ENCODE measurements at regions not wholly inside any gene's neighbourhood (a gene's known extent, or its start where the extent isn't known, plus 50 kb on each side); places are given as distances from the start of the nearest gene placed in this dataset.

DNA sequence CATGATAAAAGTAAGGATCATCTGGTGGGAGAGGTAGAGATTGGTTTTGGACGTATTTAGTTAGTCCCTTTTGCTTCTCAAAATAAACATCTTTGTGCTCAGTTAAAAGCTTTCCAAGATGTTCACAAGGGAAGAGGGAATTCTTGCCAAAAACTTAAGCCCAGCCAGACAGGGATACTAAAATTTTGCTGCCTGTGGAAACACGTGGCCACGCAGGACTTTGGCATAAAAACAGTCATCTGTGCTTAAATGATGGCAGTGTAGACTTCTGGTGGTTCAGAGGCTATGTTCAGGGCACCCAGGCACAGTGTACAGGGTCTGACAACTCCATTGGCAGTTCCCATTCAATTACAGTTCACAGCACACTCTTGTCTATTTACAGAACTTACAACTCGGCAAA, 93.2 kb upstream of the JADE1 start:
- peak in 6 of 8 donors; percentile 26 to 69 (median 57) for ATAC-seq
- Histone ChIP-seq H3K27me3 (no peaks in the 10 kb centered on the region), H3K36me3 (no peaks in the 10 kb centered on the region), H3K4me1 (peaks cover 0 to 11% (median 6%) of the 10 kb centered on the region in 9 donors), H3K27ac (peak overlapping the region in 8 of 10 donors; percentile 13 to 49 (median 38)), H3K4me3 (no peak overlapping the region), H3K9me3 (no peaks in the 10 kb centered on the region)
- 43 to 69% methylated on average over 4 of the region's 4 CpGs for WGBS, 2 donors
- peak in 1 of 2 donors; percentile 10 for DNase-seq
- TF ChIP-seq, protein P1, sequence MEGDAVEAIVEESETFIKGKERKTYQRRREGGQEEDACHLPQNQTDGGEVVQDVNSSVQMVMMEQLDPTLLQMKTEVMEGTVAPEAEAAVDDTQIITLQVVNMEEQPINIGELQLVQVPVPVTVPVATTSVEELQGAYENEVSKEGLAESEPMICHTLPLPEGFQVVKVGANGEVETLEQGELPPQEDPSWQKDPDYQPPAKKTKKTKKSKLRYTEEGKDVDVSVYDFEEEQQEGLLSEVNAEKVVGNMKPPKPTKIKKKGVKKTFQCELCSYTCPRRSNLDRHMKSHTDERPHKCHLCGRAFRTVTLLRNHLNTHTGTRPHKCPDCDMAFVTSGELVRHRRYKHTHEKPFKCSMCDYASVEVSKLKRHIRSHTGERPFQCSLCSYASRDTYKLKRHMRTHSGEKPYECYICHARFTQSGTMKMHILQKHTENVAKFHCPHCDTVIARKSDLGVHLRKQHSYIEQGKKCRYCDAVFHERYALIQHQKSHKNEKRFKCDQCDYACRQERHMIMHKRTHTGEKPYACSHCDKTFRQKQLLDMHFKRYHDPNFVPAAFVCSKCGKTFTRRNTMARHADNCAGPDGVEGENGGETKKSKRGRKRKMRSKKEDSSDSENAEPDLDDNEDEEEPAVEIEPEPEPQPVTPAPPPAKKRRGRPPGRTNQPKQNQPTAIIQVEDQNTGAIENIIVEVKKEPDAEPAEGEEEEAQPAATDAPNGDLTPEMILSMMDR (IDR thresholded peaks at IDR 0.05) = no peak
- intact Hi-C loops (cut with DNase I) = loop anchor here in 1 of 10 donors (10.0 kb wide), 1 partner anchor 88 kb away; the partner anchor contains the start of gene JADE1

DNA sequence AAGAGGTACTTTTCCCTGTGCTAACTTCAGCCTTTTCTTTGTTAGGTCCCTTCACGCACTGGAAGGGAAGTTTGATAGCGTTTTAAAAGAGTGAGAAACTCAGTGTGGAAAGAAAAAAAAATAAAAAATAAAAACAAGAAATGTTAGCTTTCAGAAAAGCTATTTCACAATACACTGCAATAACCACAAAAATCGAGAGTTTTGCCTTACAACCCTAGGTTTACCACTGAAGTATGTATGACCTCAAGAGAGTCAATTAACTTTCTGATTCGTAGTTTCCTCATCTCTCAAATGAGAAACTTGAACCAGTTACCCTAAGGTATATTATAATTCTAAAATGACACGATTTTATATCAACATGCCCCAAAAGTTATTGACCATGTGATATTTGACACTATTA, 93.9 kb upstream of the JADE1 start:
- Histone ChIP-seq H3K9me3 (no peaks in the 10 kb centered on the region), H3K36me3 (no peaks in the 10 kb centered on the region), H3K4me1 (peaks cover 0 to 11% (median 6%) of the 10 kb centered on the region in 9 donors), H3K4me3 (no peak overlapping the region), H3K27ac (peak overlapping the region in 4 of 10 donors; percentile 13 to 37 (median 35)), H3K27me3 (no peaks in the 10 kb centered on the region)
- TF ChIP-seq, protein P1 (IDR thresholded peaks at IDR 0.05) = no peak
- intact Hi-C loops (cut with DNase I) = loop anchor here in 1 of 10 donors (10.0 kb wide), 1 partner anchor 89 kb away; the partner anchor contains the start of gene JADE1
- 87 to 91% methylated on average over 5 of the region's 5 CpGs for WGBS, 2 donors
- DNase-seq (no peak), ATAC-seq (no peak)

DNA sequence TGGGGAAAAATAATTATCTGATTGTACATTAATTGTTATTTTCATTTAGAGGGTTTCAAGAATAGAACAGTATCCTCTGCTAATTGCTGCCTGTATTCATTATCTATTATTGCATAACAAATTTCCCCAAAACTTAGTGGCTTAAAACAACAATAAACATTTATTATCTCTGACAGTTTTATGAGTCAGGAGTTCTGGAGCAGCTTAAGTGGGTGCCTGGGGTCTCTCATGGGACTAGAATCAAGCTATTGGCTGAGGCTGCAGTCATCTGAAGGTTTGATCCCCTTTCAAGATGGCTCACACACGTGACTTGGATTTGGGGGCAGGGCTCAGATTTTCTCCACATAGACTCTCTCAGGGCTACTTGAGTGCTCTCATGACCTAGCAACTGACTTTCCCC, 98.1 kb upstream of the JADE1 start:
- no peak for DNase-seq
- intact Hi-C loops (cut with DNase I) = loop anchor here in 1 of 10 donors (10.0 kb wide), 1 partner anchor 93 kb away; the partner anchor contains the start of gene JADE1
- H3K9me3 ChIP-seq = no peaks in the 10 kb centered on the region
- H3K4me1 ChIP-seq = peaks cover 0 to 8% (median 5%) of the 10 kb centered on the region in 9 donors
- peak in 1 of 8 donors; percentile 27 for ATAC-seq
- 61 to 78% methylated on average over 1 of the region's 1 CpG for WGBS, 2 donors
- H3K4me3 ChIP-seq = no peak overlapping the region
- TF ChIP-seq, protein P1 (IDR thresholded peaks at IDR 0.05) = no peak
- no peak overlapping the region for H3K27ac ChIP-seq
- H3K27me3 ChIP-seq = no peaks in the 10 kb centered on the region
- H3K36me3 ChIP-seq = no peaks in the 10 kb centered on the region

DNA sequence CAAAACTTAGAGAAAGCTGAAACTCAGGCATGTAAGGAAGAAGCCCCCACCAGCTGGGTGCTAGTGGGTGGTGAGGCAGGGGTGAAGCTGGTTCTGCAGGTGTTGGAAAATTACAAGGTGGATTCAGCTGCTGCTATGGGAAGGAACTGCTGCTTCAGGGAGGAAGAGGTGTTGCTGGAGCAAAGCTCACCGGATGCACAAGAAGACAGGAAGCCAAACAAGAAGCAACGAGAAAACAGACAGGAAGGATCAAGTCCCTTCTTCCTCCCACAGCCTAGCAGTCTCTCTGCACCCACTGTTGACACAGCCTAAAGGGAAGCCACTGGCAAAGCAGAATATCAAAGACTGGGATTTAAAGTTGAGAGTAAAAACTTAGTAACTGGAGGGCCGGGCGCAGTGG, 100.2 kb upstream of the JADE1 start:
- H3K36me3 ChIP-seq = no peaks in the 10 kb centered on the region
- no peak overlapping the region for H3K27ac ChIP-seq
- H3K9me3 ChIP-seq = no peaks in the 10 kb centered on the region
- TF ChIP-seq, protein P1 (IDR thresholded peaks at IDR 0.05) = no peak
- DNase-seq = no peak
- H3K4me1 ChIP-seq = no peaks in the 10 kb centered on the region
- no peak overlapping the region for H3K4me3 ChIP-seq
- no peak for ATAC-seq
- H3K27me3 ChIP-seq = no peaks in the 10 kb centered on the region
- 57 to 59% methylated on average over 4 of the region's 4 CpGs for WGBS, 2 donors
- intact Hi-C loops (cut with DNase I) = no loop called here

All from heart right ventricle (tissue), 16 donors.